ENCODE measurements at regions not wholly inside any gene's neighbourhood (a gene's known extent, or its start where the extent isn't known, plus 50 kb on each side); places are given as distances from the start of the nearest gene placed in this dataset.

DNA sequence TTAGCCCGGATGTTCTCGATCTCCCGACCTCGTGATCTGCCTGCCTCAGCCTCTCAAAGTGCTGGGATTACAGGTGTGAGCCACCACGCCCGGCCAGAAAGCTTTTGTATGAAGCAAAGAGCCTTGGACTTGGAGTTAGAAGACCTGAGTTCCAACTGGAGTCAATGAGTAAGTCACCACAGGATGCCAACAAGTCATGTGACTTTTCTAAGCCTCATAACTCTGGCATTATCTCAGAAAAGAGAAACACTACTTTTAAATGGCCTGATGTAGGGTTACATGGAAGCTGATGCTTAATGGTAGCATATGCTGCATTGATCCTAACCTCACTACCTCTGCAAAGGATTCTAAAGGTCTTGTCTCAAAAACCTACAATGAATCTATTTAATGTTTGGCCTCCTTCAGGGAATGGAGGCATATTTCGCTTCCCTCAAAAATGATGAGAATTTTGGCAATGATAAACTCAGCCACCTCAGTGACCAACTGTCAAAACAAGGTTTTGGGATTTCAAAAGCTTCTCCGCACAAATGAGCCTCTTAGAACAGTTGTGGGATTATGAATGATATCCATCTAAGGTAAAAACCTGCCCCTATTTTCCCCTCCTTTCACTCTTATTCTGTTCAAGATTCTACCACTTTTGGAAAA, 236.8 kb downstream of the ACTL7B start:
- DNase-seq: no peak

GRCh38 chr9:108617676-108618075, 238.1 kb downstream of the ACTL7B start:
- no peaks in the 10 kb centered on the region for H3K36me3 ChIP-seq (replicated peaks; ENCODE audit: control insufficient read depth, insufficient read depth, low read length)

More for the DNA sequence above, 236.8 kb downstream of the ACTL7B start:
- no peaks in the 10 kb centered on the region for H3K36me3 ChIP-seq (replicated peaks; ENCODE audit: control insufficient read depth, insufficient read depth, low read length)
- no peaks in the 10 kb centered on the region for H3K27me3 ChIP-seq (ENCODE audit: control insufficient read depth, insufficient read depth, low read length)
- no peak overlapping the region for H3K4me3 ChIP-seq (ENCODE audit: insufficient read depth, low read depth, low read length)

DNA sequence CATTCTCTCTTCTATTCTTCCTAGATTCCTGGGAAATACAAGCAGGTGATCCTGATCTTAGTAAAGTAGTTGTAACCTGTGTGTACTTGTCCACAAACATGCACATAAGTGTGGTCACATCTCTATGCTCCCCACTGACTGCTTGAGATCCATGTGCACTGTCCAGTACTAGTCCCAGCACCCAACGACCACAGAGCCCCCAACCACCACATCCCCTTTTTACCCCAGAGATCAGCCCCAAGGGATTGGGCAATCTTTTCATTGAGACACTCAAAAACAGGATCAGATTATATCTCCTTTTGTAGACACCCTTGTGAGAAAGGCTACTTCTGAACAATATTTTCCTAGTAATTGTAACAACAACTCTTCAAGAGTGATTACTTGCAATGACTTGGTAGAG, 240.6 kb downstream of the ACTL7B start:
- Histone ChIP-seq H3K27me3 (ENCODE audit: control insufficient read depth, insufficient read depth, low read length) (no peaks in the 10 kb centered on the region; the same call in 1 of the 2 replicates), H3K36me3 (replicated peaks; ENCODE audit: control insufficient read depth, insufficient read depth, low read length) (no peaks in the 10 kb centered on the region), H3K4me3 (ENCODE audit: insufficient read depth, low read depth, low read length) (no peak overlapping the region)
- DNase-seq: no peak

More at GRCh38 chr9:108617676-108618075, 238.1 kb downstream of the ACTL7B start:
- H3K4me3 ChIP-seq (ENCODE audit: insufficient read depth, low read depth, low read length): no peak overlapping the region
- no peaks in the 10 kb centered on the region for H3K27me3 ChIP-seq (ENCODE audit: control insufficient read depth, insufficient read depth, low read length)
- no peak for DNase-seq

GRCh38 chr9:108612513-108612912, 243.3 kb downstream of the ACTL7B start:
- no peaks in the 10 kb centered on the region; the same call in 1 of the 2 replicates for H3K27me3 ChIP-seq (ENCODE audit: control insufficient read depth, insufficient read depth, low read length)
- H3K36me3 ChIP-seq (replicated peaks; ENCODE audit: control insufficient read depth, insufficient read depth, low read length): no peaks in the 10 kb centered on the region
- DNase-seq: no peak
- H3K4me3 ChIP-seq (ENCODE audit: insufficient read depth, low read depth, low read length): no peak overlapping the region

GRCh38 chr9:108609897-108610253, 245.9 kb downstream of the ACTL7B start:
- no peak for DNase-seq
- Histone ChIP-seq H3K4me3 (ENCODE audit: insufficient read depth, low read depth, low read length) (no peak overlapping the region), H3K27me3 (ENCODE audit: control insufficient read depth, insufficient read depth, low read length) (no peaks in the 10 kb centered on the region; the same call in 1 of the 2 replicates), H3K36me3 (replicated peaks; ENCODE audit: control insufficient read depth, insufficient read depth, low read length) (no peaks in the 10 kb centered on the region)

DNA sequence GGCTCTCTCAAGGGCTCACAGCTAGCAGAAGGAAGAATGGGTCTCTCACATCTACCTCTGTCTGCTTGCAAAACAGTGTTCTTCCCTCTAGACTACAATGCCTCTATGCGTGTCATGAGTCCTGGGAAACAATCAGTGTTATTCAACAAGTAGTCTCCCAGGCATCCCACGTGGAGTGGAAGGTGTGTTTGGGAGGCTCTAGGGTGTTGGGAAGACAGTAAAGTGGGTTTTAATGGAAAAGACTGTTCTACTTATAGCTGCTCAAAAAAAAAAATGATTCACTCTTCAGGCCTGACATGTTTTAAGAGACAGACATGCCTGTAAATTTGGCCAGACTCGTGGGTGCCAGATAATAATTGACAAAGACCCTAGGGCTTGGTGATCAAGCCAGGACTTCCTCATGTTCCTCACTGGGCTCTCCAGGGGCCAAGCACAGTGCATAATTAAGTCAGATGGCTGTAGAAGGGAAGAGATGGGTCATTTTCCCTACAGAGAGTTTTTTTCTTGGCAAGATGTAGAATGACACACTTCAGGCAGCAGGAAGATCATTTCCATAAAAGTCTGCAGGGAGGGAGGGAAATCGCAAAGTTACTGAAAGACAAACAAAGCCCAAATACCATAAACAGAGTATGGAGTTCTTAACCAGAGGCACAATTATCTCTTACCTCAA, 246.4 kb downstream of the ACTL7B start:
- DNase-seq: no peak
- Histone ChIP-seq H3K4me3 (ENCODE audit: insufficient read depth, low read depth, low read length) (no peak overlapping the region), H3K27me3 (ENCODE audit: control insufficient read depth, insufficient read depth, low read length) (no peaks in the 10 kb centered on the region; the same call in 1 of the 2 replicates), H3K36me3 (replicated peaks; ENCODE audit: control insufficient read depth, insufficient read depth, low read length) (no peaks in the 10 kb centered on the region)

GRCh38 chr9:108607607-108608006, 248.2 kb downstream of the ACTL7B start:
- DNase-seq: no peak
- no peaks in the 10 kb centered on the region; the same call in 1 of the 2 replicates for H3K27me3 ChIP-seq (ENCODE audit: control insufficient read depth, insufficient read depth, low read length)
- H3K36me3 ChIP-seq (replicated peaks; ENCODE audit: control insufficient read depth, insufficient read depth, low read length): no peaks in the 10 kb centered on the region
- H3K4me3 ChIP-seq (ENCODE audit: insufficient read depth, low read depth, low read length): no peak overlapping the region

DNA sequence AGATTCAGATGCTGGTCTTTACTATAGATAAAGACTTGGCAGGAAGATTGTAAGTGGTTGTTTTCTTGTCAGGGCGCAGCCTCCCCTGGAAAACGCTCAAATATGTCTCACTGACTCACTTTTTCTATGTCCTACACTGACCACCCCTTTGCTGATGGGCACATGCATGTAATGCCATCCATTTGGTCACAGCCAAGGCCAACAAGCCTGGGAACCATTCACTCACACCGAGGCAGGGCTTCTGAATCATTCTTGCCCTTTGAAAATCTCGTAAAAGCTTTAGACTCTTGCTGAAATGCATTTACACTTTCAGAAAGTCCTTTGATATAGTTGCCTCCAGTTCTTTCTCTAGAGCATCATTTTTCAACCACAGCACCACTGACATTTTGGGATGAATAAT, 249.4 kb downstream of the ACTL7B start:
- Histone ChIP-seq H3K27me3 (ENCODE audit: control insufficient read depth, insufficient read depth, low read length) (no peaks in the 10 kb centered on the region), H3K36me3 (replicated peaks; ENCODE audit: control insufficient read depth, insufficient read depth, low read length) (no peaks in the 10 kb centered on the region), H3K4me3 (ENCODE audit: insufficient read depth, low read depth, low read length) (no peak overlapping the region)
- DNase-seq: no peak

DNA sequence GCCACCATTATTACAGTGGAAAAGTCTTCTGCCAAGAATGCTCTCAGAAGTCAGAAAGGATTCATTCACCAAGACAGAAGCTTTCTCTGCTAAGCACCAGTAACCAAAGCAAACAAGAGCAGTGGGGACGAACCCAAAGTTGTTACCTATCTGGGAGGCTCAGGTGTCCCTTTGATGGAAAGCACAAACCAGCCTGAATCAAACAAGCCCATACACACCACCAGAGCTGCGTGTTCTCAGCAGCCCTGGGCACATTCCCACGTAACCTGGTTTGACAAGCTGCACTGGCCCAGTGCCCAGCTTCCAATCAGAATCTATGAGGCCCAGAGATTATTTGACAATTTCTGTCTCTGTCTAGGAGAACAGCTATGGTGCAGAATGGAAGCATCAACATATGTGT, 252.6 kb downstream of the ACTL7B start:
- H3K27me3 ChIP-seq (ENCODE audit: control insufficient read depth, insufficient read depth, low read length): no peaks in the 10 kb centered on the region
- no peak overlapping the region for H3K4me3 ChIP-seq (ENCODE audit: insufficient read depth, low read depth, low read length)
- DNase-seq: no peak
- no peaks in the 10 kb centered on the region for H3K36me3 ChIP-seq (replicated peaks; ENCODE audit: control insufficient read depth, insufficient read depth, low read length)

DNA sequence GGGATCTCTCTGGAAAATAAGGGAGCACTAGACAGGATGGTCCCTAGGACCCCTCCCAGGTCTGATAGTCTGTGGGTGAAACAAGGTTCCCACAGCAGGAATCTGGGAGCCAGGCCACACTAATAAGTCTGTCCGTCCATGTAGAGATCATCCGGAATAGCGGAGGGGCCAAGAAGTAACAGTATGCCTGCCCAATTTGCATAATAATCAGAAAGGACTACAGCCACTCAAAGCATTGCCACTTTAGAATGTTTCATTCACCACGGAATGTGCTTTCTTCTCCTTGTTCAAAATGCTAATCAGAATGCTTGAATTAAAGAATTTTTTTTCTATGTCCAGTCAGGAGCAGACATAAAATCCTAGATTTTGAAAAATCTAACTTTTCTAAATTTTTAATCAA, 254.9 kb downstream of the ACTL7B start:
- H3K36me3 ChIP-seq (replicated peaks; ENCODE audit: control insufficient read depth, insufficient read depth, low read length): no peaks in the 10 kb centered on the region
- no peaks in the 10 kb centered on the region for H3K27me3 ChIP-seq (ENCODE audit: control insufficient read depth, insufficient read depth, low read length)
- no peak overlapping the region for H3K4me3 ChIP-seq (ENCODE audit: insufficient read depth, low read depth, low read length)
- no peak for DNase-seq

- H3K4me3 ChIP-seq (ENCODE audit: insufficient read depth, low read depth, low read length): no peak overlapping the region
- DNase-seq: no peak
- no peaks in the 10 kb centered on the region for H3K36me3 ChIP-seq (replicated peaks; ENCODE audit: control insufficient read depth, insufficient read depth, low read length)
- no peaks in the 10 kb centered on the region for H3K27me3 ChIP-seq (ENCODE audit: control insufficient read depth, insufficient read depth, low read length)
Observed at GRCh38 chr9:108599571-108599970, 256.2 kb downstream of the ACTL7B start.

DNA sequence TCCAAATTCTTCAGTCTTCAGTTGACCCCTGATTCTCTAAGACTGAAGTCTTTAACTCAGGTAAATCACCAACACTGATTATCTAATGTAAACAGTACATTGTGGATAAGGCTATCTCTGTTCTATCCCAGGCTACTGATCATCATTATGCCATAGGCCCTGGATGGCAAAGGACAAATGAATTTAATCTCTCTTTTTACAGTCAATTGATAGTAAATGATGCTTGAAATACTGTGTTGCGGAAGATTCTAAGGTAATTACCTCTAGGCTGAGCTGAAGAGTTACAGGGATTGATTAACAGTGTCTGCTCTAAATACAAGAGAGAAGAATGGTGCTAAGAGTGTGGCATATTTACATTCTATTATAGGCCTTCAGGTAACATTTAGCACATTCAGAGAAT, 264.7 kb downstream of the ACTL7B start:
- no peaks in the 10 kb centered on the region for H3K27me3 ChIP-seq (ENCODE audit: control insufficient read depth, insufficient read depth, low read length)
- no peak for DNase-seq
- H3K4me3 ChIP-seq (ENCODE audit: insufficient read depth, low read depth, low read length): no peak overlapping the region
- no peaks in the 10 kb centered on the region for H3K36me3 ChIP-seq (replicated peaks; ENCODE audit: control insufficient read depth, insufficient read depth, low read length)

DNA sequence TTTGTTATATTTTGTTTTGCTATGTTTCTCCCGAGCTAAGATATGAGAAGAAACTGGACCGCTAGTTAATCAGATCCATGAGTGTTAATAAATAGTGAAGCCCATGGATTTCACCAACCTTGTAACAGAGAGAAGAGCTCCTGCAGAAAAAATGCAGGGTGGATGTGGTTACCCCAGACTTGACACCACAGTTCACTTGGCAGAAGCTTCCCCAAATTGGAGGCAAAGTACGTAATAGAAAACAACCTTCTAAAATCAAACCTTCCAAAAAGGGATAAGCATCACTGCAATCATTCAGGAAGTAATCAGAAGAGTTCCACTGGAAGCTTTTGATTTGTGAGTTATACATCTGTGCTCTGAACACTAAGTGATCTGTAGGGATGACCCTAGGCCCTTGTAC, 267.5 kb downstream of the ACTL7B start:
- Histone ChIP-seq H3K27me3 (ENCODE audit: control insufficient read depth, insufficient read depth, low read length) (no peaks in the 10 kb centered on the region), H3K36me3 (replicated peaks; ENCODE audit: control insufficient read depth, insufficient read depth, low read length) (no peaks in the 10 kb centered on the region)
- no peak for DNase-seq

GRCh38 chr9:108586471-108587139, 269.2 kb downstream of the ACTL7B start:
- no peaks in the 10 kb centered on the region for H3K36me3 ChIP-seq (replicated peaks; ENCODE audit: control insufficient read depth, insufficient read depth, low read length)
- H3K27me3 ChIP-seq (ENCODE audit: control insufficient read depth, insufficient read depth, low read length): no peaks in the 10 kb centered on the region
- no peak for DNase-seq
- H3K4me3 ChIP-seq (ENCODE audit: insufficient read depth, low read depth, low read length): no peak overlapping the region

More for the DNA sequence above, 267.5 kb downstream of the ACTL7B start:
- no peak overlapping the region for H3K4me3 ChIP-seq (ENCODE audit: insufficient read depth, low read depth, low read length)

DNA sequence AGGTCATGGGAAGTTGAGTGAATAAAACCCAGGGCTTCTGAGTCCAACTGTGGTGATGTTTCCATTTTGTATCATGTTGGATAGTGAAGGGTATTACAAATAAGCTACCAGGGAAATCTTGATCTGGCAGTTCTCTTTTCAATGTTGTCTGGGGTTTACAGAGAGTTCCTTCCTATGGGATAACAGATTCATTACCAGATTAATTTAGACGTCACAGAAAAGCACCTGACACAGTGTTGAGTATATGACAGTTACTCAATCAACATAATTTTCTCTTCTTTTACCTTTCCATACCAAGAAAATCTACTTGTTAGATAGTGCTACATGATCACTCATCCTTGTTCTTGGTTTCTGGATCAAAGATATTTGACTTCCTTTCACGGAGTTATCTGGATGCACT, 270.9 kb downstream of the ACTL7B start:
- Histone ChIP-seq H3K36me3 (replicated peaks; ENCODE audit: control insufficient read depth, insufficient read depth, low read length) (no peaks in the 10 kb centered on the region), H3K4me3 (ENCODE audit: insufficient read depth, low read depth, low read length) (no peak overlapping the region)
- DNase-seq: no peak

More for the DNA sequence above, 270.9 kb downstream of the ACTL7B start:
- no peaks in the 10 kb centered on the region for H3K27me3 ChIP-seq (ENCODE audit: control insufficient read depth, insufficient read depth, low read length)
